Stimulated activated CD8-positive, alpha-beta memory T cell treated with anti-CD3 and anti-CD28 coated beads, Interleukin-4, amount 100 ng/mL, for 48 hours (primary cell): ENCODE measurements at regions not wholly inside any gene's neighbourhood (a gene's known extent, or its start where the extent isn't known, plus 50 kb on each side); places are given as distances from the start of the nearest gene placed in this dataset.
"Not testable (repeated sequence)": the region's sequence is repeated elsewhere in the genome, so short reads cannot be mapped to it uniquely, and the experiment has no call there.

Source experiments
- DNase-seq: peaks from one replicate; pipeline ENCODE4 v3.0.0-alpha.2; 2020

GRCh38 chr1:81314513-81315233 is 486.1 kb upstream of the ADGRL2 start:
- DNase-seq = no peak

- no peak for DNase-seq
These were observed 487.4 kb upstream of the ADGRL2 start for GRCh38 chr1:81313289-81313688.

- no peak for DNase-seq
These were observed 488.4 kb upstream of the ADGRL2 start for GRCh38 chr1:81312272-81312754.

GRCh38 chr1:81310250-81310649 is 490.5 kb upstream of the ADGRL2 start:
- no peak for DNase-seq

- no peak for DNase-seq
These were observed 492.5 kb upstream of the ADGRL2 start for GRCh38 chr1:81308191-81308590.

GRCh38 chr1:81307786-81308185 is 492.9 kb upstream of the ADGRL2 start:
- no peak for DNase-seq

- no peak for DNase-seq
These were observed 494.7 kb upstream of the ADGRL2 start for GRCh38 chr1:81305997-81306452.

- no peak for DNase-seq
These were observed 496.5 kb upstream of the ADGRL2 start for GRCh38 chr1:81304187-81304586.

GRCh38 chr1:81299892-81300291 is 500.8 kb upstream of the ADGRL2 start:
- no peak for DNase-seq

- DNase-seq = no peak
These were observed 502.5 kb upstream of the ADGRL2 start for GRCh38 chr1:81298266-81298665.

- no peak for DNase-seq
These were observed 504.1 kb upstream of the ADGRL2 start for GRCh38 chr1:81296601-81297000.

- no peak for DNase-seq
These were observed 510.4 kb upstream of the ADGRL2 start for GRCh38 chr1:81290326-81290725.

- no peak for DNase-seq
These were observed 512.0 kb upstream of the ADGRL2 start for GRCh38 chr1:81288689-81289088.

GRCh38 chr1:81287411-81288080 is 513.2 kb upstream of the ADGRL2 start:
- no peak for DNase-seq

GRCh38 chr1:81270051-81270450 is 530.7 kb upstream of the ADGRL2 start:
- no peak for DNase-seq

- no peak for DNase-seq
These were observed 535.8 kb upstream of the ADGRL2 start for GRCh38 chr1:81264976-81265375.

- DNase-seq = no peak
These were observed 540.9 kb upstream of the ADGRL2 start for GRCh38 chr1:81259625-81260411.

- DNase-seq = no peak
These were observed 546.2 kb upstream of the ADGRL2 start for GRCh38 chr1:81254560-81254959.

GRCh38 chr1:81254068-81254467 is 546.7 kb upstream of the ADGRL2 start:
- no peak for DNase-seq

- DNase-seq = no peak
These were observed 548.1 kb upstream of the ADGRL2 start for GRCh38 chr1:81252471-81253151.

GRCh38 chr1:81250825-81251224 is 549.9 kb upstream of the ADGRL2 start:
- DNase-seq = not testable (repeated sequence)

GRCh38 chr1:81245084-81245715 is 555.5 kb upstream of the ADGRL2 start:
- not testable (repeated sequence) for DNase-seq
